GM23338 (cell line): ENCODE measurements at regions not wholly inside any gene's neighbourhood (a gene's known extent, or its start where the extent isn't known, plus 50 kb on each side); places are given as distances from the start of the nearest gene placed in this dataset.

Source experiments
- CREB1 ChIP-seq: fragments of 250-450 bp; sonication (Bioruptor Pico); IDR thresholded peaks from 2 replicates; pipeline ENCODE4 v1.5.0; 2020; ENCODE audit warnings: low read depth, mild to moderate bottlenecking, moderate library complexity
- ETS1 ChIP-seq: IDR thresholded peaks from 2 replicates; pipeline ENCODE4 v1.6.1; 2016; ENCODE audit warnings: antibody characterized with exemption
- EZH2 ChIP-seq: fragments of 200-600 bp; sonication (generic); IDR thresholded peaks from one replicate; pipeline ENCODE4 v1.8.0; 2017; ENCODE audit warnings: antibody characterized with exemption, mild to moderate bottlenecking, low read depth; ENCODE audit not compliant: unreplicated experiment
- EZH2phosphoT487 ChIP-seq: fragments of 200-600 bp; sonication (generic); IDR thresholded peaks from one replicate; pipeline ENCODE4 v1.8.1; 2018; ENCODE audit warnings: antibody characterized with exemption; ENCODE audit not compliant: unreplicated experiment
- JUNB ChIP-seq: IDR thresholded peaks from one replicate; pipeline ENCODE4 v1.6.1; 2016; ENCODE audit warnings: antibody characterized with exemption; ENCODE audit not compliant: unreplicated experiment
- NANOG ChIP-seq: IDR thresholded peaks from 2 replicates; pipeline ENCODE4 v1.6.1; 2016; ENCODE audit warnings: antibody characterized with exemption, borderline replicate concordance
- POLR2AphosphoS5 ChIP-seq: IDR thresholded peaks from 2 replicates; pipeline ENCODE4 v1.6.1; 2016; ENCODE audit warnings: antibody characterized with exemption, low read depth
- REST ChIP-seq: IDR thresholded peaks from one replicate; pipeline ENCODE4 v1.6.1; 2018; ENCODE audit warnings: antibody characterized with exemption; ENCODE audit not compliant: unreplicated experiment
- STAT1 ChIP-seq: IDR thresholded peaks from one replicate; pipeline ENCODE4 v1.6.1; 2016; ENCODE audit warnings: antibody characterized with exemption; ENCODE audit not compliant: unreplicated experiment
- ZNF114 ChIP-seq: fragments of 250-450 bp; sonication (Bioruptor Pico); IDR thresholded peaks from 2 replicates; pipeline ENCODE4 v1.5.0; 2020; ENCODE audit warnings: mild to moderate bottlenecking, moderate library complexity
- ZNF331 ChIP-seq: fragments of 250-450 bp; sonication (Bioruptor Pico); IDR thresholded peaks from 2 replicates; pipeline ENCODE4 v1.5.0; 2020; ENCODE audit warnings: low read depth, mild to moderate bottlenecking, moderate library complexity
- TF ChIP-seq, protein P1 (sequence below), 2 experiments: fragments of 200-600 bp in 1 of 2; sonication (generic) in 1 of 2; conservative IDR thresholded peaks; 2 replicates each; pipeline versions ENCODE4 v1.5.1 to v1.6.1; 2016 to 2017; ENCODE audit warnings: antibody characterized with exemption in 2 of 2, low read depth in 2 of 2, mild to moderate bottlenecking in 2 of 2, moderate library complexity in 1 of 2

GRCh38 chr5:124617787-124618186 is 128.7 kb downstream of the ZNF608 start:
- TF ChIP-seq, protein P1, sequence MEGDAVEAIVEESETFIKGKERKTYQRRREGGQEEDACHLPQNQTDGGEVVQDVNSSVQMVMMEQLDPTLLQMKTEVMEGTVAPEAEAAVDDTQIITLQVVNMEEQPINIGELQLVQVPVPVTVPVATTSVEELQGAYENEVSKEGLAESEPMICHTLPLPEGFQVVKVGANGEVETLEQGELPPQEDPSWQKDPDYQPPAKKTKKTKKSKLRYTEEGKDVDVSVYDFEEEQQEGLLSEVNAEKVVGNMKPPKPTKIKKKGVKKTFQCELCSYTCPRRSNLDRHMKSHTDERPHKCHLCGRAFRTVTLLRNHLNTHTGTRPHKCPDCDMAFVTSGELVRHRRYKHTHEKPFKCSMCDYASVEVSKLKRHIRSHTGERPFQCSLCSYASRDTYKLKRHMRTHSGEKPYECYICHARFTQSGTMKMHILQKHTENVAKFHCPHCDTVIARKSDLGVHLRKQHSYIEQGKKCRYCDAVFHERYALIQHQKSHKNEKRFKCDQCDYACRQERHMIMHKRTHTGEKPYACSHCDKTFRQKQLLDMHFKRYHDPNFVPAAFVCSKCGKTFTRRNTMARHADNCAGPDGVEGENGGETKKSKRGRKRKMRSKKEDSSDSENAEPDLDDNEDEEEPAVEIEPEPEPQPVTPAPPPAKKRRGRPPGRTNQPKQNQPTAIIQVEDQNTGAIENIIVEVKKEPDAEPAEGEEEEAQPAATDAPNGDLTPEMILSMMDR (conservative IDR thresholded peaks at IDR 0.05; ENCODE audit: low read depth in 2 of 2): no peak
- no peak for TF ChIP-seq JUNB
- TF ChIP-seq REST: no peak
- no peak for TF ChIP-seq EZH2
- TF ChIP-seq POLR2AphosphoS5: no peak
- no peak for TF ChIP-seq CREB1 (CRISPR knock-in tag)
- no peak for TF ChIP-seq EZH2phosphoT487
- no peak for TF ChIP-seq ZNF331 (CRISPR knock-in tag)
- TF ChIP-seq ZNF114 (CRISPR knock-in tag): no peak
- no peak for TF ChIP-seq ETS1
- no peak for TF ChIP-seq STAT1
- no peak for TF ChIP-seq NANOG
